Stimulated activated CD4-positive, alpha-beta T cell treated with anti-CD3 and anti-CD28 coated beads, Interleukin-2, amount 100 ng/mL, for 48 hours (primary cell): ENCODE measurements at regions not wholly inside any gene's neighbourhood (a gene's known extent, or its start where the extent isn't known, plus 50 kb on each side); places are given as distances from the start of the nearest gene placed in this dataset.

Experiments
- DNase-seq, 2 donors: peaks; one replicate each; pipeline ENCODE4 v3.0.0-alpha.2; 2020

DNA sequence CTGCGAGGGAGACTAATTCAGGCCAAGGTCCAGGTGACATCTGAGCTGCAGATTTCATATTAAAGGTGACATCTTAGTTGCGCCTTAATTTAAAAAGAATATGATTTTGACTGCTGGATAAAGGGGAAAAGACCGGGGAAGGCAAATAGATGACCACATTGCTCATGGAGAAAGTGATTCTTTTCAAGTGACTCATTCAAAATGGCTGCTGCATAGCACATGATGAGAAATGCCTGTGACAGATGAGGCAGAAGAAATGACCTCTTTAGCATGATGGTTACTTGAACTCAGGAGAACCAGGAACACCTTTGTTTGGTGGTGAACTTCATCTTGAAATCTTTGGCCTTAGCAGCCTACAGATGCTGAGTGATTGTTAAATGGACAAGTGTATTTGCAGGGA is 385.8 kb upstream of the TRIB2 start:
- no peak for DNase-seq

DNA sequence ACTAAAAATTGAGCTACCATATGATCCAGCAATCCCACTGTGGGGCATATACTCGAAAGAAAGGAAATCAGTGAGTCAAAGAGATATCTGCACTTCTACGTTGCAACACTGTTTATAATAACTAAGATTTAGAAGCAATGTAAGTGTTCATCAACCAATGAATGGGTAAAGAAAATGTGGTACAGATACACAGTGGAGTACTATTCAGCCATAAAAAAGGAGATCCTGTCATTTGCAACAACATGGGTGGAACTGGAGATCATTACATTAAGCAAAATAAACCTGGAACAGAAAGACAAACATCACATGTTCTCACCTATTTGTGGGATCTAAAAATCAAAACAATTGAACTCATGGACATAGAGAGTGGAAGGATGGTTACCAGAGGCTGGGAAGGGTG is 385.0 kb upstream of the TRIB2 start:
- no peak for DNase-seq

DNA sequence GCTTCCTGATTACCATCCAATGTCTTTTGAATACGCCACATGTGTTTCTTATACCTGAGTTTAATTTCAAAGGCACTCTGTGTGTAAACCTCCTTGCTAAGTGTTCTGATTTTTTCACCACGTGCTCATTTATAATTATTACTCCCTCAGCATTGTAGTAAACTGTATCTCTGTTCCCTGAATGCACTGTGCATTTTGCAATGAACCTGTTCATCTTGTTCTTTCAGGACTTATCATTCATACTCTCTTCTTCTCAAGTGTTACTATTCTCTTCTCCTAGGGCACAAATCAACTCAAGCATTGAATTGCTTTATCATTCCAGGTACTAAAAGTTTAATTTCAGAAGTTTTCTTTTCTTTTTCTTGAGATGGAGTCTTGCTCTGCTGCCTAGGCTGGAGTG is 383.4 kb upstream of the TRIB2 start:
- no peak for DNase-seq

- no peak for DNase-seq
Observed at GRCh38 chr2:12334412-12334966, 382.2 kb upstream of the TRIB2 start.

GRCh38 chr2:12335131-12335530 is 381.6 kb upstream of the TRIB2 start:
- no peak for DNase-seq

DNA sequence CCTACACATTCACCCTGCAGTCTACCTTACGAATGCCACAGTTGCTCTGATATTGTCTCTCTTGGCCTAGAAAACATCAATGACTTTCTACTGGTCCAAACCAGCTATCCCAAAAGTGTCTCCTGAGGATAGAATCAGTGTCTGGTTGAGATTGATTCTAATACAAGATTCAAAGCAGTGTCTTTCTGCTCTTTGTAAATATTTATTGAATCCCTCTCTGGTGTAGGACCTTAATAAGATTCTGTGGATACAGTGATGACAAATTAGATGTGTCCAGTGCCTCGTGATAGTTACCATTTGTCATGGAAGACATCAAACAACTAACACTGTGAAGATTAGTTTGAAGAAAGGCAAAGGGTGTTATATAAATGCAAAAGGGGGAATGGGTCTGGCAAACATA is 380.7 kb upstream of the TRIB2 start:
- no peak for DNase-seq

- no peak for DNase-seq
Observed at GRCh38 chr2:12338946-12339697, 377.6 kb upstream of the TRIB2 start.

- no peak for DNase-seq
Observed at GRCh38 chr2:12340164-12340563, 376.6 kb upstream of the TRIB2 start.

DNA sequence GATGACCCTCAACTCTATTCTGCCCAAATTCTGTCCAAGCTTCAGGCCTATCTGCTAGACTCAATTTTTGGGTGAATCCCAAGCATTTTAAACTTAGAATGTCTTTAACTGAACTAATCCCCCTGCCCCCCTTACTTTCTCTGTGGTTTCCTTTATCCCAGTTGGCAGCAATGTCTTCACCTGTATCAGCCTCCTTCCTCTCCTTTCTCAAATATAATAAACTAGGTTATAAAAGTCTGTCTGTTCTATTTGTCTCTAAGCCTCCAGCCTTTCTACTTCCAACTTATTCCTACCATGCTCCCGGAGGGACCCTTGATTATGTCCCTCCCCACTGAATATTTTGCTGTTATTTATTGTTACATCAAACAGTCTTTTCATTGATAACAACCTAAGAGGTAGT is 375.5 kb upstream of the TRIB2 start:
- no peak for DNase-seq

DNA sequence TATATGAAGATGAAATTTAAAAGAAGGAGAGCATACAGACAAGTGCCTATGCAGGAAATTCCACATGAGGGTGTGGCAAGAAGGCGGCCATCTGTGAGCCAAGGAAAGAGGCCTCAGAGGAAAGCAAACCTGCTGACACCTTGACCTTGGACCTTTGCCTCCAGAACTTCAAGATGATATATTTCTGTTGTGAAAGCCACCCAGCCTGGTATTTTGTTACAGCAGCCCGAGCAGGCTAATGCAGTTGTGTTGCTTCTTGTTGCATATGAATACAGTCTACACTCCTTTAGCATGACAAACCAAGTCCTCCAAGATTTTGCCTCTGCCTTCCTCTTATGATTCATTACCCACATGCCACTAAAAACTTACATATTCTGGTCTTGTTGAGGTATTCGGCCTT is 374.8 kb upstream of the TRIB2 start:
- DNase-seq: no peak

GRCh38 chr2:12343141-12343540 is 373.6 kb upstream of the TRIB2 start:
- DNase-seq: no peak

- no peak for DNase-seq
Observed at GRCh38 chr2:12347066-12347493, 369.7 kb upstream of the TRIB2 start.

GRCh38 chr2:12348216-12348615 is 368.5 kb upstream of the TRIB2 start:
- DNase-seq: no peak

- no peak for DNase-seq
Observed at GRCh38 chr2:12350821-12351220, 365.9 kb upstream of the TRIB2 start.

- no peak for DNase-seq
Observed at GRCh38 chr2:12352889-12353288, 363.8 kb upstream of the TRIB2 start.

- DNase-seq: no peak
Observed at GRCh38 chr2:12361506-12361905, 355.2 kb upstream of the TRIB2 start.

- no peak for DNase-seq
Observed at GRCh38 chr2:12363138-12363537, 353.6 kb upstream of the TRIB2 start.

DNA sequence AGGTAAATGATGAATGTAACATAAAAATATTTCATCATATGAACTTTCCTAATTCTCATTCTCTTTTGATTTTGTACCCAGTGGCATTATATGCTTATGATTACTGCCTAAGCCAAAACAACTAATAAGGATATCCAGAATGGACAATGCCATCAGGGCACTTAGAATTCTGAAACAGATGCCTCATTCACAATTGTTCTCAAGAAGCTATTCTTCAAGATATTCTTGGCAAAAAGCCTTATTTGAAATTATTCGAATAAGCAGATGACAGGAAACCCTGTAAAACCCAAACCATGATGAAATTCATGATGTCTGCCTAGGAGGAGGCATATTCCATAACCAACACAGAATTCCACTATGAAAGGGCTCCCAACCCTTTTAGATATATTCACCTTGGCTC is 353.2 kb upstream of the TRIB2 start:
- no peak for DNase-seq

DNA sequence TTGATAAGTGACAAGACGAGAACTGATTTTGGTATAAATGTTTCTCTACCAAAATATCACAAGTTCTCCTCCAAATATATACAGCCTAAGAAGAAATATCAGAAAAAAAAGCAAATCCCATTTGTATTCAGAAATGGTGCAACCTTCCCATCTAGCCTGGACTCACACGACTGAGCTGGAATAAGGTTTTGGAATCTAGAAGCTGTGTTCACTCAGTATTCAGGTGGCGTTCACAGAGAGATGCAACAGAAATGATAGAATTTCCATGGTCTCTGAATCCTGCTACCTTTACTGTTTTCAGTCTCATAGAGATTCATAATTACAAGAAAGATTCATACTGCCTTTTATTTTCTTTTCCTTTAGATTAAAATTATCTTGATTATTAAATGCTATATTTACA is 347.2 kb upstream of the TRIB2 start:
- DNase-seq: no peak

DNA sequence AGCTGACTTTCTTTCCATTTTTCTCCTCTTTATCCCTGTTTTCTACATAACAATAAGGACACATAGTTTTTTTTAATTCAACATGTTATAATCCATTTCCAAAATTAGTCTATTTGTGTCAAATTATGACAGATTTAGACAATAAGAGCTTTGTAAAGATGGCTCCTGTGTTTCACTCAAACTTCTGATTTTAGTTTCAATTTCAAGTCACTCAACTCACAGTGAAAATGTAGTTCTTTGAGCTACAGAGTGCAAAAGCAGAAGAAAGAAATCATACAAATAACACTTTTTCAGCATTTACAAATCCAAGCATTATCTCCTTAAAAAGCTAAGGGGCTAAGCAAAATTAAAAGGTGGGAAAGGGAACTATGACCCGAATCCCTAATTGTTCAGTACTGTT is 340.7 kb upstream of the TRIB2 start:
- DNase-seq: no peak

DNA sequence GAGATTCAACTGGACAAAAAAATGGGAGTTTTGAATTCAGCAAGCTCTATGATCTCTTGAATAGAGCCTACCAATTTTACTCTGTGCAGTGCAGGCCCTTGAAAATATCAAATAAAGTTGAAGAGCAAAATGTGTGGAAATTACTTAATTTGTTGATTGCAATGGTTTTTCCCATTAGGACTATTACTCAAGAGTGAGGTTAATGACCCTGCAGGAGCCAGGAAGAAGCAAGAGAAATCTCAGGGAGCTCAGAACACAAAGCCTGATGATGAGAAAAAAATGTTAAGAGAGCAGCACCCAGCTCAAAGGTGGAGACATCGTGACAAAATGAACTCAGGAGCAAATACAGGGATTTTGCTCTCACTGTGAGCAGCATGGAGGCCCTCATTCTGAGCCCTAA is 337.6 kb upstream of the TRIB2 start:
- DNase-seq: no peak

GRCh38 chr2:12381543-12382325 is 335.0 kb upstream of the TRIB2 start:
- DNase-seq: no peak

- DNase-seq: no peak
Observed at GRCh38 chr2:12382366-12382765, 334.4 kb upstream of the TRIB2 start.

DNA sequence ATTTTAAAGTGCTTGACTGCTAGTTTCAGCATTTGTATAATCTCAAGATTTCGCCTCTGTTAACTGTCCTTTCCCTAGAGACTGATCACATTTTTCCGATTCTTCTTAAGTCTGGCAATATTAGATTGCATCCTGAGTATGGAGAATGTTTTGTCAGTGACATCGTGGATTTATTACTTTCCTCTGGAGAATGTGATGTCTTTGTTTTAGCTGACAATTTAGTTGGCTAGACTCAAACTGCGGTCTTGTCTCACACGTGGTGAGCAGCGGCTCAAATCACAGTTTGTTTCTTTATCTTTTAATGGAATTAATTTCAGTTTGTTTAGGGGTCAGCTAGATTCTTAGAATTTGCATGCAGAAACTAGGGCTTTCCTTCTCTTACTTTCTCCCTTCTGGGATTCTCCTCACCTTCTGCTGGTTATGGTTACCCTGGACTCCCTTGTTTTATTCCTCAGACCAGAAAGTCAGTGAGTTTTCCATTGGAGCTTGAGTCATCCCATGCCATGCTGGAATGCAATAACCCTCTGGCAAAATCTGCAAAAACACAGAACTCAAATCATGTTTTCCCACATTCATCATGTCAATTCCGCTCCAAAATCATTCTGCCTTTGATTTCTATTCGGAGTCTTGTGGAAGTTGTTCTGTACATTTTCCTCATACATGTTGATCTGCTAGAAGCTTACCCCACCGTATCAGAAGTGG is 327.2 kb upstream of the TRIB2 start:
- DNase-seq: no peak
